Liver (tissue), 8 donors: ENCODE measurements at regions not wholly inside any gene's neighbourhood (a gene's known extent, or its start where the extent isn't known, plus 50 kb on each side); places are given as distances from the start of the nearest gene placed in this dataset.

Experiments used
- DNase-seq: peaks from one replicate; pipeline ENCODE4 v3.0.0-alpha.2; 2017; ENCODE audit warnings: low spot score
- H3K27ac ChIP-seq, 2 donors: one replicate each; pipeline ENCODE4 v1.7.0; 2013; ENCODE audit warnings: inconsistent platforms in 2 of 2, low read length in 2 of 2, control low read depth in 1 of 2, low read depth in 1 of 2, mild to moderate bottlenecking in 1 of 2
- H3K27me3 ChIP-seq, 4 donors: one replicate each; pipeline versions ENCODE4 v1.6.1 to v1.7.0; 2013; ENCODE audit warnings: low read length in 3 of 4, inconsistent platforms in 1 of 4, mild to moderate bottlenecking in 1 of 4, moderate library complexity in 1 of 4; ENCODE audit not compliant: control insufficient read depth in 4 of 4, insufficient read depth in 4 of 4
- H3K36me3 ChIP-seq, 4 donors: one replicate each; pipeline versions ENCODE4 v1.6.1 to v1.7.0; 2013; ENCODE audit warnings: low read length in 3 of 4, mild to moderate bottlenecking in 3 of 4, low read depth in 1 of 4, moderate library complexity in 1 of 4; ENCODE audit not compliant: control insufficient read depth in 4 of 4, insufficient read depth in 3 of 4
- H3K4me1 ChIP-seq, 4 donors: one replicate each; pipeline versions ENCODE4 v1.6.1 to v1.7.0; 2013; ENCODE audit warnings: low read length in 3 of 4, mild to moderate bottlenecking in 3 of 4, moderate library complexity in 1 of 4; ENCODE audit not compliant: control insufficient read depth in 4 of 4, insufficient read depth in 4 of 4
- H3K4me3 ChIP-seq, 3 donors: one replicate each; pipeline versions ENCODE4 v1.6.1 to v1.7.0; 2013; ENCODE audit warnings: low read length in 3 of 3, control low read depth in 1 of 3, low read depth in 1 of 3, mild to moderate bottlenecking in 1 of 3
- H3K9ac ChIP-seq, 2 donors: one replicate each; pipeline ENCODE4 v1.7.0; 2013; ENCODE audit warnings: low read length in 2 of 2, mild to moderate bottlenecking in 2 of 2, moderate library complexity in 2 of 2, control low read depth in 1 of 2, low read depth in 1 of 2
- H3K9me3 ChIP-seq, 4 donors: one replicate each; pipeline versions ENCODE4 v1.6.1 to v1.7.0; 2013; ENCODE audit warnings: low read length in 3 of 4; ENCODE audit not compliant: control insufficient read depth in 4 of 4
- ATF3 ChIP-seq: IDR thresholded peaks from 2 replicates; pipeline ENCODE4 v1.6.1; 2016; ENCODE audit warnings: antibody characterized with exemption
- CTCF ChIP-seq: fragments of 150-350 bp; IDR thresholded peaks from 2 replicates; pipeline ENCODE4 v1.5.1; 2017; ENCODE audit warnings: improper control_type of control experiment, low read depth, low read length; ENCODE audit not compliant: missing input control
- EGR1 ChIP-seq, 2 donors: IDR thresholded peaks; 2 replicates each; pipeline ENCODE4 v1.6.1; 2016 to 2018; ENCODE audit warnings: antibody characterized with exemption in 2 of 2, low read depth in 2 of 2
- FOXA1 ChIP-seq: IDR thresholded peaks from 2 replicates; pipeline ENCODE4 v1.6.1; 2016; ENCODE audit warnings: antibody characterized with exemption
- FOXA2 ChIP-seq: IDR thresholded peaks from 2 replicates; pipeline ENCODE4 v1.6.1; 2016; ENCODE audit warnings: antibody characterized with exemption
- GABPA ChIP-seq, 2 donors: IDR thresholded peaks in 1 of 2; conservative IDR thresholded peaks in 1 of 2; 2 replicates each; pipeline ENCODE4 v1.6.1; 2016; ENCODE audit warnings: antibody characterized with exemption in 2 of 2, mild to moderate bottlenecking in 1 of 2, moderate library complexity in 1 of 2
- HNF4A ChIP-seq, 2 donors: conservative IDR thresholded peaks; 2 replicates each; pipeline ENCODE4 v1.6.1; 2016; ENCODE audit warnings: antibody characterized with exemption in 2 of 2, mild to moderate bottlenecking in 2 of 2
- HNF4G ChIP-seq: IDR thresholded peaks from 2 replicates; pipeline ENCODE4 v1.6.1; 2016; ENCODE audit warnings: antibody characterized with exemption
- JUND ChIP-seq, 2 donors: IDR thresholded peaks; 2 replicates each; pipeline ENCODE4 v1.6.1; 2016; ENCODE audit warnings: antibody characterized with exemption in 2 of 2
- MAX ChIP-seq: IDR thresholded peaks from 2 replicates; pipeline ENCODE4 v1.6.1; 2016; ENCODE audit warnings: antibody characterized with exemption
- NR2F2 ChIP-seq: IDR thresholded peaks from 2 replicates; pipeline ENCODE4 v1.6.1; 2016; ENCODE audit warnings: antibody characterized with exemption
- RAD21 ChIP-seq, 2 donors: IDR thresholded peaks; 2 replicates each; pipeline ENCODE4 v1.6.1; 2016; ENCODE audit warnings: antibody characterized with exemption in 2 of 2, mild to moderate bottlenecking in 2 of 2
- REST ChIP-seq: IDR thresholded peaks from 2 replicates; pipeline ENCODE4 v1.6.1; 2016; ENCODE audit warnings: antibody characterized with exemption, mild to moderate bottlenecking
- RXRA ChIP-seq, 2 donors: IDR thresholded peaks; 2 replicates each; pipeline ENCODE4 v1.6.1; 2017 to 2018; ENCODE audit warnings: antibody characterized with exemption in 2 of 2, mild to moderate bottlenecking in 1 of 2
- SP1 ChIP-seq: IDR thresholded peaks from 2 replicates; pipeline ENCODE4 v1.6.1; 2018; ENCODE audit warnings: antibody characterized with exemption, mild to moderate bottlenecking
- TAF1 ChIP-seq: conservative IDR thresholded peaks from 2 replicates; pipeline ENCODE4 v1.6.1; 2016; ENCODE audit warnings: antibody characterized with exemption, mild to moderate bottlenecking
- YY1 ChIP-seq: IDR thresholded peaks from 2 replicates; pipeline ENCODE4 v1.6.1; 2016; ENCODE audit warnings: antibody characterized with exemption, mild to moderate bottlenecking
- ZBTB33 ChIP-seq: IDR thresholded peaks from 2 replicates; pipeline ENCODE4 v1.6.1; 2016; ENCODE audit warnings: antibody characterized with exemption
- WGBS: extraction: QIAGEN DNeasy Blood & Tissue Kit; methylation state at CpG from one replicate; pipeline ENCODE4 v1.1.7; 2013; 5-methylcytosine and 5-hydroxymethylcytosine counted together
- donor health status: healthy.
- donor health status: healthy.
- donor health status: healthy.
- donor health status: healthy.
- donor health status: healthy.

- H3K9me3 ChIP-seq = no peaks in the 10 kb centered on the region
- no peak overlapping the region for H3K4me3 ChIP-seq
- no peaks in the 10 kb centered on the region for H3K27me3 ChIP-seq
- WGBS = 94% methylated on average over 1 of the region's 1 CpG
- no peak overlapping the region for H3K27ac ChIP-seq
- TF ChIP-seq GABPA (IDR thresholded peaks at IDR 0.05 in 1 of 2, conservative IDR thresholded peaks at IDR 0.05 in 1 of 2) = no peak
- TF ChIP-seq ZBTB33 = no peak
- no peak for TF ChIP-seq ATF3
- no peak for TF ChIP-seq YY1
- TF ChIP-seq SP1 = no peak
- no peak for TF ChIP-seq JUND (IDR thresholded peaks at IDR 0.05)
- TF ChIP-seq HNF4G = no peak
- TF ChIP-seq FOXA1 = no peak
- no peak for TF ChIP-seq EGR1 (IDR thresholded peaks at IDR 0.05; ENCODE audit: low read depth in 2 of 2)
- no peak for TF ChIP-seq CTCF
- no peak for TF ChIP-seq RXRA (IDR thresholded peaks at IDR 0.05)
- TF ChIP-seq HNF4A (conservative IDR thresholded peaks at IDR 0.05) = no peak
- TF ChIP-seq TAF1 = no peak
- TF ChIP-seq RAD21 (IDR thresholded peaks at IDR 0.05) = no peak
- TF ChIP-seq NR2F2 = no peak
- TF ChIP-seq FOXA2 = no peak
- TF ChIP-seq MAX = no peak
- no peak for TF ChIP-seq REST
- H3K9ac ChIP-seq = no peak overlapping the region
- no peak for DNase-seq
- H3K4me1 ChIP-seq = no peaks in the 10 kb centered on the region
- H3K36me3 ChIP-seq = no peaks in the 10 kb centered on the region
Observed at GRCh38 chr5:74280306-74280705, 360.2 kb downstream of the ENC1 start.

- Histone ChIP-seq H3K36me3 (no peaks in the 10 kb centered on the region), H3K27me3 (no peaks in the 10 kb centered on the region), H3K27ac (no peak overlapping the region), H3K4me3 (no peak overlapping the region), H3K9me3 (no peaks in the 10 kb centered on the region), H3K9ac (no peak overlapping the region), H3K4me1 (no peaks in the 10 kb centered on the region)
- DNase-seq = no peak
- 97% methylated on average over 1 of the region's 1 CpG for WGBS
- no peak for TF ChIP-seq REST
- TF ChIP-seq FOXA1 = no peak
- no peak for TF ChIP-seq YY1
- no peak for TF ChIP-seq RXRA (IDR thresholded peaks at IDR 0.05)
- TF ChIP-seq ZBTB33 = no peak
Observed at GRCh38 chr5:74279244-74279643, 361.3 kb downstream of the ENC1 start.
